ENCODE measurements at regions not wholly inside any gene's neighbourhood (a gene's known extent, or its start where the extent isn't known, plus 50 kb on each side); places are given as distances from the start of the nearest gene placed in this dataset.

DNA sequence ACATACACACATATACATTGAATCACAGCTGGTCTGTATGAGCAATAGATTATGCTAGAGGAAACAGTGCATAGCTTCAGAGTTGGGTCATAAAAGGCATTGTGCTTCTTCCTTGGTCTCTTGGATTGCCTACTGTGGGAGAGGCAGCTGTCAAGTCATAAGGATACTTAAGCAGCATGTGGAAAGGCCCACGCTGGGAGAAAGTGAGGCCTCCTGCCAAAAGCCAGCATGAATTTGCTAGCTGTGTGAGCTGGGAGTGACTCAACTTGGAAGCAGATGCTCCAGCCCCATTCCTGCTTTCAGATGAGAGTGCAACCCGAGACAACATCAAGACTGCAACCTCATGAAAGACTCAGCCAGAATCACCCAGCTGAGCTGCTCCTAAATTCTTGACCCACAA, 311.9 kb upstream of the TBX3 start:
- no peak for DNase-seq

GRCh38 chr12:114993165-114993564, 309.2 kb upstream of the TBX3 start:
- no peak for DNase-seq

- DNase-seq: no peak
Observed at GRCh38 chr12:114992443-114992842, 308.5 kb upstream of the TBX3 start.

DNA sequence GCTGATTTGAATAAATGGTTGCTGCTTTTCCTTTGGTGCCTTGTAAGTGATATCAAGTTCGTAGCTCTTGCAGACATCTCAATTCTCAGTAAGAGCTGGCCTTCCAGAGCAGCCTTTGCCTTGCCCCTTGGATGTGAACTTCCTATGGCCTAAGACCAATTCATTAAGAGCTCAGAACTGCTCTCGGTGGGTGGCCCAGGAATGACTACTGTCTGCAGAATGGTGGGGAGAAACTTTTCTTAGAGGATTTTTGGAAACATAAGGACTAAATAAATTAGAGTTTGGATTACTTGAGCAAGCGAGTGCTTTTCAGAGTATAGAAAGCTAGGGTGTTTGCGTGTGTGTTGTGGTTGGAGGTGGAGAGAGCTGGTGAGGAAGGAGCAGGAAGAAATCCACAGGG, 306.4 kb upstream of the TBX3 start:
- no peak for DNase-seq

DNA sequence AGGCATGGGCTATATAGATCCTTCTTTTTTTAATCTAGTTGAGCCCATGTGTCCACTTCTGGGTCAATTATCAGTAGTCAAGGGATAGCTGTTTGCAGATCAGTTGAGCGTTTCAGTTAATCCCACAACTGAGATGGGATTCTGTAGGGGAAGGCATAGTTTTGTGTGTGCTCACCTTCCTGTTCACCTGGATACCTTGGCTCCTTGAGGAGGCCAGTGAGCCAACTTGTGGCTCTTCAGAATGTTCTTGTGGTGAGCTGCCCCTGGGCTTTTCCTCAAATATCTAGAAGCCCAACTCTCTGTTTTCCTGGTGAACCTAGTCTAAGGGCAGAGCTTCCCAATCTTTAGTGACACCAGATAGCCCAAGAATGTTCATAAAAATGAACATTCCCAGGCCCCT, 302.9 kb upstream of the TBX3 start:
- no peak for DNase-seq

- DNase-seq: no peak
Observed at GRCh38 chr12:114986178-114986714, 302.3 kb upstream of the TBX3 start.

DNA sequence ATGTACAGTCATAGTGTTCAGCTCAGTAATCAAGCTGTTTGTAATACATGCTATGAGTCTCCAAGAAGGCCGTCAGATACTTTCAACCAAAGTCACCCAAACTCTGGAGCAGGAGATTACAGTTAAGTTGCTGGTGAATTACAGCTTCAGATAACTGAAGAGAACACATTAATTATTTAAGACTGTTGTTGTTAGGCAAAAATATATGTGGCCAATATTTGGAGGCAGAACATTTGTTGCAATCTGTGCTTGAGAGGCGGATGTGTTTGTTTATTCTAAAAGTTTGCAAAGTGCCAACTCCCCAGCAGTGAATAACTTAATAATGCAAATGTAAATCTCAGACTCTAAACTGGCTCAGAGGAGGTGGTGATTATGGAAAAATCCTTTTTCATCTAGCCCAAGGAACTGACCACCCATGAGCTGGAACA, 300.7 kb upstream of the TBX3 start:
- no peak for DNase-seq

DNA sequence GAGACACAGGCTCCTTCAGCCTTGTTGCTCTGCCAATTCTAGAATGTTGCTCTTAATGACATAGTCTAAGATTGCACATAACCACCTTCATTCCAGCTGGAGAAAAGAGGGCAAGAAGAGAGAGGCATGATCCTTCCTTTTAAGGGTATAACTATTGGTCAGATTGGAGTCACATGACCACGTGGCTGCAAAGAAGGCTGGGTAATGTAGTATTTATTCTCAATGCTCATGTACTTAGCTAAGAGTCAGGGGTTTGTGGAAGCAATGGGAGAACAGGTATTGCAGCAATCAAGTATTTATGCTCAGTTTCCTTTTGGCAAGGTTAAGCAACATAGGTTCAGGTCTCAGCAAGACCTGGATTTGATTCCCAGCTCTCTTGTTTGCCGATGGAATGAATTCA, 298.8 kb upstream of the TBX3 start:
- no peak for DNase-seq

GRCh38 chr12:114981036-114981435, 297.1 kb upstream of the TBX3 start:
- no peak for DNase-seq

GRCh38 chr12:114976959-114977358, 293.0 kb upstream of the TBX3 start:
- no peak for DNase-seq

DNA sequence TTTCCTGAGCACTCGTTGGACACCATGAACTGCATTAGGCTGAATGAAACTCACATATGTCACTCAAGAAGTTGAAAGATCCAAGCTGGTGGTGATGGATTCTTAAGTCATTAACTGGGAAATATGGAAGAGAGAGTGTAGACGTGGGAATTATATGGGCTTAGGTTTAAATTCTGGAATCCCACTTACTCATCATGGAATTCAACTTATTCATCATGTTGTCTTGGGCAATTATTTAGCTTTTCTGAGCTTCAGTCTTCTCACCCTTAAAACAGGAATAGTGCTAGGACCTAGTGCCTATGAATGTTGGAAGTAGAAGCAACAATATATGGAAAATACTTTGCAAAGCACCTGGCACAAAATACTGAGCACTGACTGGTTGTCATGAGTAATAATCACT, 292.4 kb upstream of the TBX3 start:
- no peak for DNase-seq

GRCh38 chr12:114975640-114976310, 291.8 kb upstream of the TBX3 start:
- DNase-seq: no peak

DNA sequence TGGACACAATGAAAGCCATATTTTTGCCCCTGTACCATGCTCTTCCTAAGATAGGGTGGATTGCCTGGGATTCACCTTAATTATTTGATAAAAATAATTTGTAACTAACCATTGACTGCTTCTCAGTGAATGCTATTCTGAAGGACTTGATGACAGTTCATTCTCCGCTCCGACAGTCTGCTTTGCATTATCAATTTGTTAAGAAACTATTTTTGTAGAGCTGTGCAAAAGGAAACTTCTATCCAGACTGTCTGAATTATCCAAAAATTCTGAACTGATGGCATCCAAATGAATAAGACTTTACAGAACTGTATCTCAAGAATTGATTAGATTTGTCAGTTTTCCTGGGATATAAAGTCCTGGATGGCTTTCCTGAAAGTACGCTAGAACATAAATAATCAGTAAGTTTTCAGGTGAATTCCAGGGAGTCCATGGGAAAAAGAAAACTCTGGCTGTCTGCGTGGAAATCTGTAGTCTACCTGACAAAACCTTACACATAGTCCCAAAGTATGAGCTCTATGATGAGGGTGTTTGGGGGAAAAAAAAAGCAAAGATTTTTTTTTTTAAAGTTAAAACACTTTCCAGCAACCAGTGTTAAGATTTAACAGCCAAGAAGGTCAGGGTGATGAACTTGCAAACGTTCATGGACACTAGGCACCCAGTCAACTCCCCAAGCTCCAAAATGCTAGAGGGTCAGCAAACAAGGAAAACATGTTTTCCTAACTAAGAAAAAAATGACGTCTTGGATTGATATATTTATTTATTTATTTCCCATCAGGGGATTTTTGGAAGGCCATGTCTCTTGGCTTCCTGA, 291.1 kb upstream of the TBX3 start:
- DNase-seq: no peak

DNA sequence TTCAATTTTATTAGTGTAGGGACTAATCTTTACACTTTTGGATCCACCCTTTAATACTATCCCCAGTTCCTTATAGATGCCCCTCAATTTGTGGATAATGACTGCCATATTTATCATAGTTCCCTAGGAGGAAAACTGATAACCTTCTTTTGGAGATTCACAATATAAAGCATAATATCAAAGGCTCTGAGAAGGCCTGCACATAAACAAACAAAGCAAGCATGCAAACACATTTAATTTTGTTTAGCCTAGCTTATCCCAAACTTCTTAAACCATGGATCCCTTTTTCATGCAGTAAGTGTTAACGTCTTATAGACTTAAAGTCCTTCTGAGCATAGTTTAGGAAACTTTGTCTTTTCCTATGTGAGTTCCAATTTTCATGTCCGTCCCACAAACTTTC, 290.4 kb upstream of the TBX3 start:
- no peak for DNase-seq

- no peak for DNase-seq
Observed at GRCh38 chr12:114968727-114969126, 284.8 kb upstream of the TBX3 start.

DNA sequence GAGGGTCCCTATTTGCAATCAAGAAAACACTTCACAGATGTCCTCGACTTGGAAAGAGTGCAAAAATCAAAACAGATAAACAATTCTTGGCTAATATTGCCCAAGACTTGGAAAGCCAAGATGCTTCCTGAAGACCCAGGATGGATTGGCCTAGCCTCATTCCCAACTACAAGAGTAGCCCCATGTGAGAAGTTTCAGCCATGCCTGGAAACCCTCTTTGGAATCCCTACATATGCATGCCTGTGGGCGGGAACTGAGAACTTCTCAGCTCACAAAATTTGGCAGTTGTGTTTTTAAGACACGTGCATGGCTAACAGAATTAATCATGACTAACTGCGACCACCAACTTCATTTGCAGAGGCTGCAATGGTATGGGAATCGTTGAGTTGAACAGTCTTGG, 283.2 kb upstream of the TBX3 start:
- no peak for DNase-seq

- DNase-seq: no peak
Observed at GRCh38 chr12:114964841-114965240, 280.9 kb upstream of the TBX3 start.

- no peak for DNase-seq
Observed at GRCh38 chr12:114963846-114964245, 279.9 kb upstream of the TBX3 start.

DNA sequence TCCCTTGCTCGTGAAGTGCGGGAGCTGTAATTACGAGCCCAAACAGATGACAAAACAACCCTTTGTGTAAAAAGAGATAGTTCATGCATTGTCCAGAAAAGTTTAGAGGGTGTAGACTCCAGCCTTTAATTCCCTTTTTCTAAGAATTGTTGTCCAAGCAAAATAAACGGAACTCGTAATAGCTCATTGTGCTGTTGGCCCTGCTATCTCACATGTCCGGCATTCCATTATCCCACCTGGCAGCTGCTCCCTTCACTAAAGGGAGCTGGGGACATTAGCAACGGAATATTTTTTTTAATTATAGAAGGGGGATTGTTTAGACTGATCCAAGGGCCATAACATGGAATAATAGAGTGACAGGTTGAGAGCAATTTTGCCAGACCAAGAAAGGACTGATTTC, 277.5 kb upstream of the TBX3 start:
- DNase-seq: no peak

DNA sequence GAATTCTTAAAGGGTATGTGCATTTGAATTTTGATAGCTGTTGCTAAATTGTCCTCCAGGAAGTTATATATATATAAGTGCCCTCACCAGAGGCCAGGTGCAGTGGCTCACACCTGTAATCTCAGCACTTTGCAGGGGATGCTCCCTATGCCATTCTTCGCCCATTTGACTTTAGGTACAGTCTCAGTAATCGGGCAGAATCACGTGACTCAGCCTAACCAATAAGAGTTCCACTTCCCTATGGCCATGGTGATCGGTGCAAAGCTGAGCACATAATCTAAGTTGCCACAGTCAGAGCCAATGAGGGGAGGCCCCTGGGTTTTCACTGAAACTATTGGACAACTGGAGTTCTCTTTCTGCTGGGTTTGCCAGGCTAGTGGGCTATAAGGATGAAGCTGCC, 274.6 kb upstream of the TBX3 start:
- DNase-seq: no peak

DNA sequence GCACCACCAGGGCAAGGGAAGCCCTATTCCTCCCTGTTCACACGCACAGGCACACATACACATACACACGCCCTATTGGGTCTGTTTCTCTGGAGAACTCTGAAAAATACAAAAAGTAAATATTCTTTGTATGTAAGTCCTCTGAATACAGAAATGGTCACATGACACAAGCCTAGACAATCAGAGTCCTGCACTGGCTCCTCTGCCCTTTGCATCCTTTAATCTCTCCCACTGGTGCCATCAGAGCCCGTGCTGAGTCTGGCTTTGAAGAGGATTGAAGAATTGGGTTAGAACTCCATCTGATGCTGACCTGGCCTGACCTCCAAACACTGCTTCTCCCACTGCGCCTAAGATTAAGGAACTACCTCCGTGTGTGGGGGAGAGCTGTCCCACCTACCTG, 273.2 kb upstream of the TBX3 start:
- no peak for DNase-seq

- DNase-seq: no peak
Observed at GRCh38 chr12:114955414-114956014, 271.5 kb upstream of the TBX3 start.

GRCh38 chr12:114954511-114955055, 270.6 kb upstream of the TBX3 start:
- DNase-seq: no peak
